Stimulated activated CD4-positive, alpha-beta T cell treated with anti-CD3 and anti-CD28 coated beads, Interleukin-15, amount 100 ng/mL, for 48 hours (primary cell): ENCODE measurements at regions not wholly inside any gene's neighbourhood (a gene's known extent, or its start where the extent isn't known, plus 50 kb on each side); places are given as distances from the start of the nearest gene placed in this dataset.

Experiments
- DNase-seq, 2 donors: peaks; one replicate each; pipeline ENCODE4 v3.0.0-alpha.2; 2020; ENCODE audit warnings: low read depth in 2 of 2

DNA sequence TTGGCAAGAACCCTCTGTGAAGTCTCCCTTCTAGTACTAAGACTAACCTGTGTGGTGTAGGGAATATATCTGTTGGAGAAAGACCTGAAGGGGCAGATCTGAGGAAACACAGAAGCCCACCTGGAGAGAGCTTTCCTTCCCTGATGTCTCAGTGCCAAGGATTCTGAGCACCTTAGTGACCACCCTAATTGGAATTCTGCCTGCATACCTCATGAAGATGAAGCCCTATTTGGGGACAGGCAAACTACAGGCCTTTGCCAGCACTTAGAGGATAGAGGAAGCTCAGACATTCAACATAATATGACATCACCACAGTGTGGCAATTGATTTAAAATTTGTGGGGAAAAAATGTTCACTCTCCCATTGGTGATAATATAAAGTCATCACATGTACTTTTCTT, 766.2 kb upstream of the KIRREL3 start:
- DNase-seq: no peak

DNA sequence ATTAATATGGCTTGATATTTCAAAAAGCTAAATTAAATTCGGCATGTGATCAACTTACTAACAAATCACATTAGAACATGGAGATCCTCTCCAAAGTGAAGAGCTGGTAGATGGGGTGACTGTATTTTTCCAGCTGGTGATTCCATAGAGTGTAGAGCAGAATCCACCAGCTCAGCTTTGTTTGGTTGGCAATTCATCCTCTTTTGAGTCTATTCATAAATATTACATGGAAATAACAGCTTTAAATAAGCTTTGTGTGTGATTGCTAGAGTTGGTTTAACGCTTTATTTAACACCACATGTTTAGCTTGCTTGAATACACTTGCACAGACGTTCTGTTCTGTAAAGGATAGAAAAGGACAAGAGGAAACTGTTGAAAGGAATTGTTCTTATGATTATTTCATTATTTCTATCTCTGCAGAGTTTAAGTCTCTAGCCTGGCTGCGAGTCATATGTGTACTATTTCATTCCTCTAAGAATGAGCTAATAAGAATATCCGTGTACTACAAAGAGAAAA, 738.3 kb upstream of the KIRREL3 start:
- DNase-seq: no peak

DNA sequence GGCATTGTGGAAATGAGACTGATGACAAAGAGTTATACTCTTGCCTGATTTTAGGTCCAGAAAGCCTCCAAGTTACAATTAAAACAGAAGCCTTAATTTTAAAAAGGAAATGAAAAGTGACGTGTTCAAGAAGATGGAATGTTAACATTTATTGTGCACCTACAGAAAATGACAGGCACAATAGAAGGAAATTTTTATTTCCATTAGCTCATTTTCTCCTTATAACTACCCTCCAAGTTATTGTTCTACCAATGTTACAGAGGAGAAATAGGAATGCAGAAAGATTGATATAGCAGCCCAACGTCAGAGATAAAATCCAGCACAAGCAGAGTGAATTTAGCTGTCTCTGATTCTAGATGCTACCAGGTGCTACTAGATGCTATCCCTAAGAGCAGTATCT, 736.9 kb upstream of the KIRREL3 start:
- DNase-seq: no peak

DNA sequence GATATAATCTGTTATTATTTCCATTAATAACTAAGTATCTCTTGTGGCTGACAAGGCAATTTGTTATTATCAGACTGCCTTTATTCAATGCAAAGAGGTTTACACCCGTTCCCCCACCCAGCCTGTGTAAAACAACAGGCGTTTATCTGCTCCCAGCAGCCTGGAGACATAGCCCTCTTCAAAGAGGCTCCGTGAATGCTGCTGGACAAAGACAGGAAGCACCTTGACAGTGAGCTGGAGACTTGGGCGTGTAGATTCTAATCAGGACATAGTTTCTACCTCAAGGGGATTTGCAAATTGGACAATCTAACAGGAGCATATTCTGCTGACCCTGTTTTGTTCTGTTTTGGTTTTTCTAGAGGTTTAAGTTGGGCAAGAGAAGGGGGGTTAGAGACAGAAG, 733.0 kb upstream of the KIRREL3 start:
- no peak for DNase-seq

DNA sequence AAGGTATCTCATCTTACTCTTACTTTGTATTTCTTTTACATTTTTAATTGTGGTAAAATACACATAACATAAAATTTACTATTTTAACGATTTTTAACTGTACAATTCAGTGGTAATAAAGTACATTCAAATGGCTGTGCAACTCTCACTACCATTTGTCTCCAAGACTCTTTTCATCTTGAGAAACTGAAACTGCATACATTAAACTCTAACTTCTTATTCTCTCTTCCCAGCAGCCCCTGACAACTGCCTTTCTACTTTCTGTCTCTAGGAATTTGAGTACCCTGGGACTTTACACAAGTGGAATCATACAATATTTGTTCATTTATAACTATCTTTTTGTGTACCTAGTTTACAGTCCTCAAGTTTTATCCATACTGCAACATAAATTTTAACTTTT, 725.8 kb upstream of the KIRREL3 start:
- DNase-seq: no peak

- DNase-seq: no peak
These were observed 723.1 kb upstream of the KIRREL3 start for GRCh38 chr11:127723714-127724113.

GRCh38 chr11:127713226-127713625, 712.7 kb upstream of the KIRREL3 start:
- no peak for DNase-seq

GRCh38 chr11:127711748-127712147, 711.2 kb upstream of the KIRREL3 start:
- no peak for DNase-seq

DNA sequence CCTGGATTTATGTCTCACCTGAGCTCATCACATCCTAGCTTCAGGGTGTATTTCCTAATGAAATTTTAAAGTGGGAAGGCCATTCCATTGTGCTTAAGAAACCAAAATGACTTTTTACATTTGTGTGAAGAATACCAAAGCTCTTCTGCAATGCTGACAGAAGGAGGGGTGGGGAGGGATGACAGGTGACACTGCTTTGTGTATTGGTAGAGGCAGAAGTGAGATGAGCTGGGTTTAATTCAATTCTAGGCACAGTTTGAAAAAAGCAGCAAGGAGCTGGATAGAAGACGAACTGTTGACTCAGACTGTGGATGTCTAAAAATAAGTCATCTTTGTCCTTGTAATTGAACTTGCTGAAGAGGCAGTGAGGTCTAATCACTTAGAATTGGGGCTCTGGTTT, 710.3 kb upstream of the KIRREL3 start:
- no peak for DNase-seq

DNA sequence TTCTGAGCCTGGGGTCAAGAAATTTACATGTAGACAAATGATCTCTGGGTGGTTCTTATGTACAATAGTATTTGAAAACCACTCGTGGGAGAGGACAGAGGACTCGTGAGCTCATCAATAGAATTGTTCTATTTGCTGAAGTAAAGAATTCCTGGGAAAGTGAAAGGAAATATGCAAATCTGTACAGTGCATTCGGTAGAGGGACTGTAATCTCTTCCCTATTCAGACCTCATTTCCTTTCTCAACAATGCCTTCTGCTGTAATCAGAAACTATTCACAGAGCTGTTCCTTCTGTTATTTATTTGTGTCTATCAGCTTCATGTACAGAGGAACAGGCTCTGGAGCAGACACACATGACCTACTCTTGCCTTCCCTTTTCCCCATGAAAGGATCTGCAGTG, 709.4 kb upstream of the KIRREL3 start:
- DNase-seq: no peak

GRCh38 chr11:127693686-127694085, 693.1 kb upstream of the KIRREL3 start:
- no peak for DNase-seq

GRCh38 chr11:127683321-127683720, 682.8 kb upstream of the KIRREL3 start:
- no peak for DNase-seq

DNA sequence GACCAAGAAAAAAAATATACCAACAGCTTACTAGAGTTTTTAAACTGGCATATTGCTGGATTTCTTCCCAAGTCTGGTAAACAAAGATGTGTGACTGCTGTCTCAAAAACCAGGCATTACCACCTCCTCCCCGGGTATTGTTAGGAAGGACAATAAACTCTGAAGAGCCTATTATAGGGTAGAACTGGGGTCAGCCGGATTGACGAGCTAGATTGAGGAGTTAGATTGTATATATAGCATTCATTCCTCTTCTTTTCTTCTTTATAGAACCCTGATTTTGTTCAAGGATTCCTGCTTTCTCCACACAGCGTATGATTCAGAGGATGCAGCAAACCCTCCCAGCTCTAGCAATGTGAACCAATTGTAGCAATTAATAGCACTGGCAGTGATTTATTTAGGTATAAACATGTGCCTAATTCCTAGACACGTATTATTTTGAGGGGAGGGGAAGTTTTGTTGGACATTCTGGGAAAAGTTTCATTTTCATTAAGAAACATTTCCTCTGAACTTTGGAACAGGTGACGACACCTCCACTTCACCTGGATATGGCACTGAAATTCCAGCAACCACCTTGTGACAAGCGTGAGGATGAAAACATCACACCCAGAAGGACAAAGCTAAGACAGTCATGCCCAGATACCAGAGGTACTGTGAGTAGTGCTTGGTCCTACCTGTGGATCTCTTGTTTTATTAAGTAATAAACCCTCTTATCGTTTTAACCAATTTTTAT, 679.4 kb upstream of the KIRREL3 start:
- DNase-seq: no peak

- DNase-seq: no peak
These were observed 678.1 kb upstream of the KIRREL3 start for GRCh38 chr11:127678631-127679030.

DNA sequence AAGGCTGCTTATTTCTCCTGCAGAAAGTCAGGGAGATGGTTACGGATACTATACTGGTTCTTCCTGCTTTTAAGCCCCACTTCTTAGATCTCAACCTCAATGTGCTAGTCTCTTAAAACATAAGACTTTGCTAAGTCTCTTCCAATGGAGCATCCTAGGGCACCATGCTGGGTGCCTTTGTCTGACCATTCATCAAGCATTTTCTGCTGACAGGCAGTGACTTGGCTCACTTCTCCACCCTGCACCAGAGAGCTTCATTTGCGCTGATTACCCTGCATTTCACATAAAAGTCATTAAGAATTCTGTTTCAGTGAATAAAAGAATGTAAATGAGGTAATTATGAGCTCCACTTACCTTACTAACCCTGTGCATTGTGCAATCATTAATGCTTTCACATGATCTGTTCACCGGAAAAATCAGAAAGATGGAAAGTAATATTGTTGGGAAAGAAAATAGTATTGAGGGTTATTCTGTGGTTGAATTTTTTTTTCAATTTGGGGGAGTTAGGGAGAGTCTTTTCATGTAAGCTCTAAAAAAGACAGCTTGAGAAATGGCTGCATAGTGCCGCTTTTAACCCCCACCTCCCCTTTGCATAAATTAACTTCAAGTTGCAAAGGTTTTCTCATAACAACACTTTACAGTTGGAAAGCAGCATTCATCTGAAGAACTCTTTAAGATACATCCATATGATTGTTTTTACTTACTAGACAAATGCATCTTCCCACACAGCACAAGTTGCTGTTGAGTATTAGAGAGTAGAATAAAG, 677.3 kb upstream of the KIRREL3 start:
- no peak for DNase-seq

DNA sequence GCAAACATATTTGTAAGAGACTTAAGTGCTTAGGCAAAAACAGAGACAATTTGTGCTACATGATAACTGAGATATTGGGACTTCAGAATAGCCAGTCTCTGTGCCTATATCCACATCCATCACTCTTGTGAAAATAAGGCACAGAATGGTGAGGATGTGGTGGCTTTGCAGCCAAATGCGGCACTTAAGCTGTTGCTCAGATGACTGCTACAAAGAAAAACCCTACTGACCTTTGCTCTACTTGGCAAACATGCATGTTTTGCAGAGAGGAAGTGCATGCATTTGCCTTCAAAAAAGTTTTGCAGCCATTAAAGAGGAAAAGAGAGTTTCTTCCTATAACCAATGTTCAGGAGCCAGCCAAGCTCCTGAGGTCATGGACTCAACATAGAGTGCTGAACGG, 675.0 kb upstream of the KIRREL3 start:
- no peak for DNase-seq

GRCh38 chr11:127674754-127675153, 674.2 kb upstream of the KIRREL3 start:
- DNase-seq: no peak

DNA sequence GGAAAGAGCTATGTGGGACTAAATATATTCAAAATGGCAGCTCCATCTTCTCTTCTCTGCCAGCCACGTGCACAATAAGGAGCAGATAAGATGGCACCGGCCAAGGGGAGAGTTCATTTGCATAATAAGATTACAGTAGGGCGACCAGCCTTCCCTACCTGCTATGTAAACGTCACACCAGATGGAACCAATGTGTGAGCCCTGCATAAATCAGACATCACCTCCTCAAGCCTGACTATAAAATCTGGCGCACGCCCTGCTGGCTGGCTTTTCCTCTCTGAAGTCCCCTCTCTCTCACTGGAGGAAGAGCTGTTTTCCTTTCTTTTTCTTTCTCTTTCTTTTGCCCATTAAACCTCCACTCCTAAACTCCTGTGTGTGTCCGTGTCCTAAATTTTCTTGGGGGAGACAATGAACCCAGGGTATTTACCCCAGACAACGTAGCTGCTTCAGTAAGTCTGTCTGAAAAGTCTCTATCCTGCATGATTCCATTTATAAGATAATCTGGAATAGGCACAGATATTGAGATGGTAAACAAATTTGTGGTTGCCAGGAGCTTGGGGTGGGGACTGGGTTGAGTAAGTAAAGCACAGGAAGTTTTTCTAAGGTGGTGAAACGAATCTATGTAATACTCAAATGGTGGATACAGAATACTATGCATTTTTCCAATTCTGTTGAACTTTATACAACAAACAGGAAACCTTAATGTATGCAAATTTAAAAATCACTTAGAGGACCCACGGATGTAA, 670.0 kb upstream of the KIRREL3 start:
- DNase-seq: no peak

DNA sequence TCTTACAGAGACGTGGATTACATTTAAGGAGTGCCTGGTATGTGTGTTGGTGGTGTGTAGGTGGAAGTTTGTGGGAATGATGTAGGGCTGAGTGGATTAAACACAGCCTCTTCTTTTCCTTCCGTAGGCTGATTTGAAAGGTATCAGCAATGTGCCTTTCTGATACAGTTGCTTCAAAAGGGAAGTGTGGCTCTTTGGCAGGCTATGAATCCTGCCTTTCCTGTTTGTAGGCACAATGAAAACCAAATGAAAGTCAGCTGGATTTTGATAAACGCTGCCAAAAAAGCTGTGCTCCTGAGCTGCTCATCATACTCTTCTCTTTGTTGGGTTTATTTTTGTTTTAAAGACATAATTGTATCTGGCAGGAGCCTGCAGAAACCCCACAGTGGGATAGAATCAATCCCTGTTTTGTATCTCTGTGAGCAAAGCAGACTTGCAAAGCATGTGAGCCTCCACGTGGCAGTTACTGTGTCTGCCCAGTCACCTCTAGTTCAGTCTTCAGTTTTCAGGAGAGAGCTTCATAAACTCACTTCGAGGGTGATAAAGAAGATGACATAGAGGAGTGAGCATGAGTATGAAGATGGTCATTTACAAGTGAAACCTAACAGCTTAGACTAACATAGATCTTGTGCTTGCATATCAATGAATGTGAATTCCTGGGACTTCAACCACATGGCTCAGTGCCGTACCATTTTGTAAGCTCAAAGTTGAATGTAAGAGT, 655.7 kb upstream of the KIRREL3 start:
- DNase-seq: no peak

- no peak for DNase-seq
These were observed 652.5 kb upstream of the KIRREL3 start for GRCh38 chr11:127653076-127653475.

GRCh38 chr11:127651888-127652221, 651.3 kb upstream of the KIRREL3 start:
- DNase-seq: no peak
